ENCODE measurements at regions not wholly inside any gene's neighbourhood (a gene's known extent, or its start where the extent isn't known, plus 50 kb on each side); places are given as distances from the start of the nearest gene placed in this dataset.

GRCh38 chr16:51884773-51885172 lies 662.2 kb downstream of the TOX3 start:
- TF ChIP-seq POLR2A (IDR thresholded peaks at IDR 0.05; ENCODE audit: low read depth), result no peak
- TF ChIP-seq POLR2AphosphoS5 (IDR thresholded peaks at IDR 0.05), result no peak
- TF ChIP-seq, protein P1, sequence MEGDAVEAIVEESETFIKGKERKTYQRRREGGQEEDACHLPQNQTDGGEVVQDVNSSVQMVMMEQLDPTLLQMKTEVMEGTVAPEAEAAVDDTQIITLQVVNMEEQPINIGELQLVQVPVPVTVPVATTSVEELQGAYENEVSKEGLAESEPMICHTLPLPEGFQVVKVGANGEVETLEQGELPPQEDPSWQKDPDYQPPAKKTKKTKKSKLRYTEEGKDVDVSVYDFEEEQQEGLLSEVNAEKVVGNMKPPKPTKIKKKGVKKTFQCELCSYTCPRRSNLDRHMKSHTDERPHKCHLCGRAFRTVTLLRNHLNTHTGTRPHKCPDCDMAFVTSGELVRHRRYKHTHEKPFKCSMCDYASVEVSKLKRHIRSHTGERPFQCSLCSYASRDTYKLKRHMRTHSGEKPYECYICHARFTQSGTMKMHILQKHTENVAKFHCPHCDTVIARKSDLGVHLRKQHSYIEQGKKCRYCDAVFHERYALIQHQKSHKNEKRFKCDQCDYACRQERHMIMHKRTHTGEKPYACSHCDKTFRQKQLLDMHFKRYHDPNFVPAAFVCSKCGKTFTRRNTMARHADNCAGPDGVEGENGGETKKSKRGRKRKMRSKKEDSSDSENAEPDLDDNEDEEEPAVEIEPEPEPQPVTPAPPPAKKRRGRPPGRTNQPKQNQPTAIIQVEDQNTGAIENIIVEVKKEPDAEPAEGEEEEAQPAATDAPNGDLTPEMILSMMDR (IDR thresholded peaks at IDR 0.05), result no peak
- TF ChIP-seq EP300 (IDR thresholded peaks at IDR 0.05), result no peak
- intact Hi-C loops (cut with DNase I), result no loop called here
- Histone ChIP-seq H3K36me3 (no peaks in the 10 kb centered on the region), H3K4me3 (no peak overlapping the region), H3K27ac (replicated peaks in 1 of 4) (no peak overlapping the region), H3K4me1 (no peaks in the 10 kb centered on the region), H3K9me3 (no peaks in the 10 kb centered on the region), H3K27me3 (no peaks in the 10 kb centered on the region)
- no peak for DNase-seq (ENCODE audit: extremely low spot score)
- 83% methylated on average over 2 of the region's 2 CpGs for WGBS

DNA sequence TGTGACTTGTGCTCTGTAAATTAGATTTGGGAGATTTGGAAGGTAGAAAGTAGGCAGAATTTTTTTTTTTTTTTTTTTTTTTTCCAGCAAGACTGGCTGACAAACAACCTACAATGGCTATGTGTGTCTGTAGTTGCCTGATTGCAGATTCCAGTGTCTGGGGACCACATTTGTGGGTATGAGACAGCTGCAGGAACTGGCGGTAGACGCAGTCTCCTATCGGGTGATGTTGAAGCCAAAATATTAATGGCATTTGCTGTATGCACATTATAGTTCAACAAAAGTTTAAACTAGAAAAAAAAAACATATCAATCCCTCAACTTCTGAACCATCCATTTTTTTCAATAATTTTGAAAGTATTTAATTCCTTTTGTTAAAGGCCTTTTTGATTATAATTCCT lies 665.2 kb downstream of the TOX3 start:
- 70% methylated on average over 3 of the region's 3 CpGs for WGBS
- intact Hi-C loops (cut with DNase I), result no loop called here
- H3K27me3 ChIP-seq, result no peaks in the 10 kb centered on the region
- no peaks in the 10 kb centered on the region for H3K9me3 ChIP-seq
- no peaks in the 10 kb centered on the region for H3K4me1 ChIP-seq
- H3K27ac ChIP-seq (replicated peaks in 1 of 4), result no peak overlapping the region
- no peak for DNase-seq (ENCODE audit: extremely low spot score)
- H3K36me3 ChIP-seq, result no peaks in the 10 kb centered on the region
- H3K4me3 ChIP-seq, result no peak overlapping the region
- TF ChIP-seq, protein P1 (IDR thresholded peaks at IDR 0.05), result no peak
- TF ChIP-seq POLR2AphosphoS5 (IDR thresholded peaks at IDR 0.05) (no peak), POLR2A (IDR thresholded peaks at IDR 0.05; ENCODE audit: low read depth) (no peak), EP300 (IDR thresholded peaks at IDR 0.05) (no peak)

GRCh38 chr16:51880776-51881175 lies 666.2 kb downstream of the TOX3 start:
- no peaks in the 10 kb centered on the region for H3K27me3 ChIP-seq
- intact Hi-C loops (cut with DNase I), result no loop called here
- no peaks in the 10 kb centered on the region for H3K4me1 ChIP-seq
- H3K9me3 ChIP-seq, result no peaks in the 10 kb centered on the region
- no peaks in the 10 kb centered on the region for H3K36me3 ChIP-seq
- TF ChIP-seq, protein P1 (IDR thresholded peaks at IDR 0.05), result no peak
- TF ChIP-seq POLR2AphosphoS5 (IDR thresholded peaks at IDR 0.05) (no peak), EP300 (IDR thresholded peaks at IDR 0.05) (no peak)
- no peak overlapping the region for H3K4me3 ChIP-seq
- H3K27ac ChIP-seq (replicated peaks in 1 of 4), result no peak overlapping the region
- DNase-seq (ENCODE audit: extremely low spot score), result no peak
- WGBS, result 45% methylated on average over 4 of the region's 4 CpGs

DNA sequence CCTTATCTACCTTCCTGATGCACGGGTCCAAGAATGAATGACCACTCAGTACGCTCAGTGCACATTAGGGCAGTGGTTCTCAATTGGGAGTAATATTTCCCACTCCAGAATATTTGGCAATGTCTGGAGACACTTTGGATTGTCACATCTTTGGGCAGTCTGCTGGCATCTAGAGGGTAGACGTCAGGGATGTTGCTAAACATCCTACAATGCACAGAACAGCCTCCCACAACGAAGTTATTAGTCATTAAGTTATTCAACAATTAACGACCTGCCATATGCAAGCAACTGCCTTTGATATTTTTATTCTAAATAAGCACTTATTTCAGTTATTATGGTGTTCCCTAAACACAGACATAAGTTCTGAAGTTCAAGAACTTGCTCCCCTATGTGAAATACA lies 669.3 kb downstream of the TOX3 start:
- no peak for DNase-seq (ENCODE audit: extremely low spot score)
- WGBS, result 62% methylated on average over 5 of the region's 5 CpGs
- H3K27me3 ChIP-seq, result no peaks in the 10 kb centered on the region
- no peaks in the 10 kb centered on the region for H3K36me3 ChIP-seq
- TF ChIP-seq, protein P1 (IDR thresholded peaks at IDR 0.05), result no peak
- TF ChIP-seq EP300 (IDR thresholded peaks at IDR 0.05) (no peak), POLR2A (IDR thresholded peaks at IDR 0.05; ENCODE audit: low read depth) (no peak), POLR2AphosphoS5 (IDR thresholded peaks at IDR 0.05) (no peak)
- H3K27ac ChIP-seq (replicated peaks in 1 of 4), result no peak overlapping the region
- no peaks in the 10 kb centered on the region for H3K4me1 ChIP-seq
- H3K4me3 ChIP-seq, result no peak overlapping the region
- intact Hi-C loops (cut with DNase I), result no loop called here
- no peaks in the 10 kb centered on the region for H3K9me3 ChIP-seq

GRCh38 chr16:51876934-51877333 lies 670.0 kb downstream of the TOX3 start:
- TF ChIP-seq EP300 (IDR thresholded peaks at IDR 0.05), result no peak
- TF ChIP-seq, protein P1 (IDR thresholded peaks at IDR 0.05), result no peak
- TF ChIP-seq POLR2AphosphoS5 (IDR thresholded peaks at IDR 0.05), result no peak
- TF ChIP-seq POLR2A (IDR thresholded peaks at IDR 0.05; ENCODE audit: low read depth), result no peak
- intact Hi-C loops (cut with DNase I), result no loop called here
- no peaks in the 10 kb centered on the region for H3K9me3 ChIP-seq
- no peaks in the 10 kb centered on the region for H3K36me3 ChIP-seq
- no peaks in the 10 kb centered on the region for H3K27me3 ChIP-seq
- DNase-seq (ENCODE audit: extremely low spot score), result no peak
- H3K27ac ChIP-seq (replicated peaks in 1 of 4), result no peak overlapping the region
- H3K4me1 ChIP-seq, result no peaks in the 10 kb centered on the region
- no peak overlapping the region for H3K4me3 ChIP-seq
- WGBS, result 21% methylated on average over 3 of the region's 3 CpGs
